GM19395 (cell line): ENCODE measurements at regions not wholly inside any gene's neighbourhood (a gene's known extent, or its start where the extent isn't known, plus 50 kb on each side); places are given as distances from the start of the nearest gene placed in this dataset.

Experiments
- ATAC-seq: cut with Tn5 transposase; IDR thresholded peaks from one replicate; pipeline ENCODE4 v1.9.1; 2021; ENCODE audit warnings: mild to moderate bottlenecking, moderate library complexity; ENCODE audit not compliant: unreplicated experiment

- ATAC-seq = no peak
Measured at GRCh38 chr9:19513671-19514275, 105.0 kb downstream of the ACER2 start.

- no peak for ATAC-seq
Measured at GRCh38 chr9:19512103-19512832, 103.5 kb downstream of the ACER2 start.

GRCh38 chr9:19511694-19512093, 102.9 kb downstream of the ACER2 start:
- no peak for ATAC-seq

- no peak for ATAC-seq
Measured at GRCh38 chr9:19510907-19511306, 102.1 kb downstream of the ACER2 start.
